ENCODE measurements at regions not wholly inside any gene's neighbourhood (a gene's known extent, or its start where the extent isn't known, plus 50 kb on each side); places are given as distances from the start of the nearest gene placed in this dataset.
"Not testable (repeated sequence)": the region's sequence is repeated elsewhere in the genome, so short reads cannot be mapped to it uniquely, and the experiment has no call there.

GRCh38 chr22:35138521-35138920 lies 72.6 kb downstream of the ISX start:
- in situ Hi-C loops (cut with HindIII; ENCODE audit: low pct_unique_long_range_greater_than_20kb, low sequenced_read_pairs) = no loop called here
- DNase-seq (ENCODE audit: low read depth) = no peak

GRCh38 chr22:35140879-35141745 lies 75.2 kb downstream of the ISX start:
- in situ Hi-C loops (cut with HindIII; ENCODE audit: low pct_unique_long_range_greater_than_20kb, low sequenced_read_pairs) = no loop called here
- no peak for DNase-seq (ENCODE audit: low read depth)

GRCh38 chr22:35148381-35148780 lies 82.4 kb downstream of the ISX start:
- in situ Hi-C loops (cut with HindIII; ENCODE audit: low pct_unique_long_range_greater_than_20kb, low sequenced_read_pairs) = no loop called here
- DNase-seq (ENCODE audit: low read depth) = no peak

- DNase-seq (ENCODE audit: low read depth) = no peak
- in situ Hi-C loops (cut with HindIII; ENCODE audit: low pct_unique_long_range_greater_than_20kb, low sequenced_read_pairs) = no loop called here
Measured at GRCh38 chr22:35148866-35149548, 83.0 kb downstream of the ISX start.

- DNase-seq (ENCODE audit: low read depth) = peak; percentile 61
- in situ Hi-C loops (cut with HindIII; ENCODE audit: low pct_unique_long_range_greater_than_20kb, low sequenced_read_pairs) = no loop called here
Measured at GRCh38 chr22:35150183-35151107, 84.5 kb downstream of the ISX start.

GRCh38 chr22:35152316-35152715 lies 86.4 kb downstream of the ISX start:
- in situ Hi-C loops (cut with HindIII; ENCODE audit: low pct_unique_long_range_greater_than_20kb, low sequenced_read_pairs) = no loop called here
- no peak for DNase-seq (ENCODE audit: low read depth)

GRCh38 chr22:35154937-35155387 lies 89.0 kb downstream of the ISX start:
- in situ Hi-C loops (cut with HindIII; ENCODE audit: low pct_unique_long_range_greater_than_20kb, low sequenced_read_pairs) = no loop called here
- DNase-seq (ENCODE audit: low read depth) = peak; percentile 58

GRCh38 chr22:35155403-35156025 lies 89.6 kb downstream of the ISX start:
- in situ Hi-C loops (cut with HindIII; ENCODE audit: low pct_unique_long_range_greater_than_20kb, low sequenced_read_pairs) = no loop called here
- no peak for DNase-seq (ENCODE audit: low read depth)

- in situ Hi-C loops (cut with HindIII; ENCODE audit: low pct_unique_long_range_greater_than_20kb, low sequenced_read_pairs) = no loop called here
Measured at GRCh38 chr22:35156945-35157344, 91.0 kb downstream of the ISX start.

GRCh38 chr22:35158336-35158735 lies 92.4 kb downstream of the ISX start:
- in situ Hi-C loops (cut with HindIII; ENCODE audit: low pct_unique_long_range_greater_than_20kb, low sequenced_read_pairs) = no loop called here
- DNase-seq (ENCODE audit: low read depth) = no peak

More at GRCh38 chr22:35156945-35157344, 91.0 kb downstream of the ISX start:
- no peak for DNase-seq (ENCODE audit: low read depth)

GRCh38 chr22:35159343-35159742 lies 93.4 kb downstream of the ISX start:
- in situ Hi-C loops (cut with HindIII; ENCODE audit: low pct_unique_long_range_greater_than_20kb, low sequenced_read_pairs) = no loop called here
- no peak for DNase-seq (ENCODE audit: low read depth)

GRCh38 chr22:35160268-35160667 lies 94.3 kb downstream of the ISX start:
- in situ Hi-C loops (cut with HindIII; ENCODE audit: low pct_unique_long_range_greater_than_20kb, low sequenced_read_pairs) = no loop called here
- no peak for DNase-seq (ENCODE audit: low read depth)

GRCh38 chr22:35165896-35166295 lies 91.4 kb upstream of the HMGXB4 start:
- in situ Hi-C loops (cut with HindIII; ENCODE audit: low pct_unique_long_range_greater_than_20kb, low sequenced_read_pairs); DNase-seq (ENCODE audit: low read depth): not testable (repeated sequence)

GRCh38 chr22:35170716-35171697 lies 86.3 kb upstream of the HMGXB4 start:
- DNase-seq (ENCODE audit: low read depth) = no peak
- in situ Hi-C loops (cut with HindIII; ENCODE audit: low pct_unique_long_range_greater_than_20kb, low sequenced_read_pairs) = no loop called here

GRCh38 chr22:35172442-35172841 lies 84.9 kb upstream of the HMGXB4 start:
- DNase-seq (ENCODE audit: low read depth) = no peak
- in situ Hi-C loops (cut with HindIII; ENCODE audit: low pct_unique_long_range_greater_than_20kb, low sequenced_read_pairs) = no loop called here

GRCh38 chr22:35173655-35174054 lies 83.6 kb upstream of the HMGXB4 start:
- in situ Hi-C loops (cut with HindIII; ENCODE audit: low pct_unique_long_range_greater_than_20kb, low sequenced_read_pairs) = no loop called here
- DNase-seq (ENCODE audit: low read depth) = no peak

GRCh38 chr22:35174401-35175038 lies 82.8 kb upstream of the HMGXB4 start:
- in situ Hi-C loops (cut with HindIII; ENCODE audit: low pct_unique_long_range_greater_than_20kb, low sequenced_read_pairs) = no loop called here
- no peak for DNase-seq (ENCODE audit: low read depth)
